ENCODE measurements at regions not wholly inside any gene's neighbourhood (a gene's known extent, or its start where the extent isn't known, plus 50 kb on each side); places are given as distances from the start of the nearest gene placed in this dataset.

- no peak for TF ChIP-seq CTCF (tag by site-specific recombination; IDR thresholded peaks at IDR 0.05)
- no peak for TF ChIP-seq ZNF513 (tag by site-specific recombination; IDR thresholded peaks at IDR 0.05)
- no peak for TF ChIP-seq MZF1 (tag by site-specific recombination; IDR thresholded peaks at IDR 0.05; ENCODE audit: borderline replicate concordance)
- no peak for TF ChIP-seq ZSCAN5A (tag by site-specific recombination; IDR thresholded peaks at IDR 0.05)
- TF ChIP-seq ZNF23 (tag by site-specific recombination; IDR thresholded peaks at IDR 0.05; ENCODE audit: borderline replicate concordance), result no peak
- TF ChIP-seq KLF1 (tag by site-specific recombination; IDR thresholded peaks at IDR 0.05), result no peak
- TF ChIP-seq ZNF514 (tag by site-specific recombination; IDR thresholded peaks at IDR 0.05), result no peak
- TF ChIP-seq ZNF660 (tag by site-specific recombination; IDR thresholded peaks at IDR 0.05), result no peak
- TF ChIP-seq ATF2 (tag by site-specific recombination; IDR thresholded peaks at IDR 0.05; ENCODE audit: low read depth), result no peak
These were observed 361.6 kb downstream of the COG6 start for GRCh38 chr13:40016953-40017660.
